Lower lobe of right lung (tissue), 2 donors: ENCODE measurements at regions not wholly inside any gene's neighbourhood (a gene's known extent, or its start where the extent isn't known, plus 50 kb on each side); places are given as distances from the start of the nearest gene placed in this dataset.

ENCODE experiments used
- ATAC-seq, 2 donors: fragments of 200-7000 bp; cut with Tn5 transposase; one replicate each; pipeline ENCODE4 v1.9.1; 2020 to 2022; ENCODE audit warnings: mild to moderate bottlenecking in 2 of 2, moderate library complexity in 2 of 2
- DNase-seq: peaks from one replicate; pipeline ENCODE4 v3.0.0-alpha.2; 2020
- H3K27ac ChIP-seq: fragments of 200-600 bp; one replicate; pipeline ENCODE4 v1.8.0; 2022
- H3K27me3 ChIP-seq: fragments of 200-600 bp; one replicate; pipeline ENCODE4 v1.8.0; 2022; ENCODE audit warnings: low read depth
- H3K36me3 ChIP-seq: fragments of 200-600 bp; one replicate; pipeline ENCODE4 v1.8.0; 2022; ENCODE audit warnings: mild to moderate bottlenecking
- H3K4me1 ChIP-seq: fragments of 200-600 bp; one replicate; pipeline ENCODE4 v1.8.0; 2022
- H3K4me3 ChIP-seq: fragments of 200-600 bp; one replicate; pipeline ENCODE4 v1.8.0; 2022; ENCODE audit warnings: mild to moderate bottlenecking
- H3K9me3 ChIP-seq: fragments of 200-600 bp; one replicate; pipeline ENCODE4 v1.8.0; 2022
- intact Hi-C: fragments of 100-400 bp; cut with DNase I; formaldehyde crosslinking; loops from one replicate; pipeline ENCODE4 v1.11.0; 2022
- TF ChIP-seq, protein P1 (sequence below): fragments of 200-600 bp; IDR thresholded peaks from one replicate; pipeline ENCODE4 v1.8.0; 2022; ENCODE audit warnings: antibody characterized with exemption, mild to moderate bottlenecking
- donor health status: DM: no; HTN: yes; CAD: no; lungs with severe emphysema.

DNA sequence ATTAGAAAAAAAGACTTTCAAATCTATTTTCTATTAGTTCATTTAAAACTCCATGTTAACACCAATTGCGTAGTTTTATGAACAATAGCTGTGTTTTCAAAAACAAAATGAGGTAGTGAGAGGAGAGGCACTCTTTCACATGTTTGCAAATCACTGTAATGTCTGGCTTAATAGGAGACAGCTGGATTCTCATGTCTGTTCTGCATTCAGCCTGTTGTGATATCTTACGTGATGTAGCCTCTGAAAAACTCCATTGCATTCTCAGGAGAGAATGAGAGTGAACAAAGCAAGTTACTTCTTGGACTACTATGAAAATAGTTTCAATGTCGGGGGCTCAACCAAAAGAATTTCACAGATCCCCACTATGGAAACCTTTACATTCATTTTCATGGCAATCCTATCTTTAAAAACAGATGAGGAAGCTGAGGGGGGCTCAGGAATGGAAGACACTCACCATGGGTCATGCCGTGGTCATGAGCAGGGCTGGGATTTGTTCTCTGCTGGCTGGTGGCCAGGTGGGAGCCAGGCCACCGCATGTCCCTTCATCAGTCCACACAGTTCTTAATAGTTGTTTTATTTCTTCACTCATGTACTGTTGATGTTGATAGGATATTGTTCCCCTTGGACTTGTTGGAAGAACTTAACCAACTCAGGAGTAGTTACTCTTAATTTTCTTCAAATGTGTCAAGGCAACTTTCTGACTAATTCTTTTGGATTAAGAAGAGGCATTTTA lies 346.2 kb upstream of the FAR2 start:
- H3K36me3 ChIP-seq, result no peaks in the 10 kb centered on the region
- H3K4me3 ChIP-seq, result no peak overlapping the region
- H3K4me1 ChIP-seq, result no peaks in the 10 kb centered on the region
- no peaks in the 10 kb centered on the region for H3K27me3 ChIP-seq
- H3K9me3 ChIP-seq, result no peaks in the 10 kb centered on the region
- ATAC-seq (no peak), DNase-seq (no peak)
- TF ChIP-seq, protein P1, sequence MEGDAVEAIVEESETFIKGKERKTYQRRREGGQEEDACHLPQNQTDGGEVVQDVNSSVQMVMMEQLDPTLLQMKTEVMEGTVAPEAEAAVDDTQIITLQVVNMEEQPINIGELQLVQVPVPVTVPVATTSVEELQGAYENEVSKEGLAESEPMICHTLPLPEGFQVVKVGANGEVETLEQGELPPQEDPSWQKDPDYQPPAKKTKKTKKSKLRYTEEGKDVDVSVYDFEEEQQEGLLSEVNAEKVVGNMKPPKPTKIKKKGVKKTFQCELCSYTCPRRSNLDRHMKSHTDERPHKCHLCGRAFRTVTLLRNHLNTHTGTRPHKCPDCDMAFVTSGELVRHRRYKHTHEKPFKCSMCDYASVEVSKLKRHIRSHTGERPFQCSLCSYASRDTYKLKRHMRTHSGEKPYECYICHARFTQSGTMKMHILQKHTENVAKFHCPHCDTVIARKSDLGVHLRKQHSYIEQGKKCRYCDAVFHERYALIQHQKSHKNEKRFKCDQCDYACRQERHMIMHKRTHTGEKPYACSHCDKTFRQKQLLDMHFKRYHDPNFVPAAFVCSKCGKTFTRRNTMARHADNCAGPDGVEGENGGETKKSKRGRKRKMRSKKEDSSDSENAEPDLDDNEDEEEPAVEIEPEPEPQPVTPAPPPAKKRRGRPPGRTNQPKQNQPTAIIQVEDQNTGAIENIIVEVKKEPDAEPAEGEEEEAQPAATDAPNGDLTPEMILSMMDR, result no peak
- intact Hi-C loops, result no loop called here
- no peak overlapping the region for H3K27ac ChIP-seq

DNA sequence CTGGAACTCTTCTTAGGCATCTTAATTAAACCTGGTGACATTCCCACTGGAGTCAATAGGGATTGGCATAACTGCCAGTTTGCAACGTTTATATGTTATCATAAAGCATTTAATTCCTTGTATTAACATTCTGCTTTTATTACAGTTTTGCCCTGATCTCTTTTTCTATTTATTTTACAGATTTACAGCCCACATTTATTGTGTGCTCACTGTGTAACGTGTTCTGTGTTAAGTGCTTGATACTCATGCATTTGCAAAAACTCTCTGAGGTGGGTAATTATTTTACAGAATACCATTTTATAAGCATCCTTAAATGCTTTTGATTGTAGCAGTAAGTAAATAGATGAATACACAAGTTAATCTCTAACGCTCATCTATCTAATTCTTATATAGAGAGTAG lies 341.5 kb upstream of the FAR2 start:
- Histone ChIP-seq H3K36me3 (no peaks in the 10 kb centered on the region), H3K4me1 (no peaks in the 10 kb centered on the region), H3K27me3 (no peaks in the 10 kb centered on the region), H3K9me3 (no peaks in the 10 kb centered on the region), H3K4me3 (no peak overlapping the region), H3K27ac (no peak overlapping the region)
- ATAC-seq (no peak), DNase-seq (no peak)
- intact Hi-C loops, result no loop called here
- TF ChIP-seq, protein P1, result no peak

DNA sequence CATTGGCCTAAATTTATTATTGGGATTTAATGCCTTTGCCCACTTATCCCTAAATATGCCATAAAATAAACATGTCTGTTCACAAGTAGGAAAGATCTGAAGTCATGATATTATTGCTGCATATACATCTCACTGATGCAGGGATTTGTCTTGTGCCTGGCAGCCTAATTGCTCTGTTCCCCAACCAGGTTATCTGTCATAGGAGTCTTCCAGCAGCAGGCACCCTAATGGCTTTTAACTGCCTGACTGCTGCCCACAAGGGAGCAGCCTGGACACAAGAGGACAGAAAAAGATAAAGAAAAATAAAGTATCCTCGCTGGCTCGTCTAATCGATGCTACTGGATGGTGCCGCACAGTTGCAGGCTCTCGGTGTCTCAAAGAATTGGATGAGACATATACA lies 337.6 kb upstream of the FAR2 start:
- TF ChIP-seq, protein P1, result no peak
- no peaks in the 10 kb centered on the region for H3K36me3 ChIP-seq
- intact Hi-C loops, result no loop called here
- no peak for ATAC-seq
- no peak overlapping the region for H3K27ac ChIP-seq
- H3K4me3 ChIP-seq, result no peak overlapping the region
- H3K4me1 ChIP-seq, result no peaks in the 10 kb centered on the region
- no peaks in the 10 kb centered on the region for H3K27me3 ChIP-seq
- DNase-seq, result no peak
- no peaks in the 10 kb centered on the region for H3K9me3 ChIP-seq

DNA sequence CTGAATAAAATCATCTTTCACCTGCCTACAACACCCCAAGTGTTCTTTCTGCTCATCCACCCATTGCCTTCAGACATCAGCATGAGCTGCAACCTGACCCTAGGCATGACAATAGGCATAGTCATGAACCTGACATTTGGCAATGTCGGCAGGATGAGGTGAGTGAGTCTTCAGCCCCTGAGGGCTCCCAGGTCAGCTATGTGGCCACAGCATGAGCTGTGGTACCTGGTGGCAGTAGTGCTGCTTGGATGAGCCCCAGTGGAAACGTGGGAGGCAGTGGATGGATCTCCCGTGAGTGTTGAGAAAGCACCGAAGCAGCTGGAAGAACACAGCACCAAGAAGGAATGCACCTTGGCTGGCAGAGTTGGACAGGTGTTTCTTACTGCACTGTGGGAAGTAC lies 334.8 kb upstream of the FAR2 start:
- no peaks in the 10 kb centered on the region for H3K4me1 ChIP-seq
- no peaks in the 10 kb centered on the region for H3K9me3 ChIP-seq
- ATAC-seq, result no peak
- H3K36me3 ChIP-seq, result no peaks in the 10 kb centered on the region
- H3K4me3 ChIP-seq, result no peak overlapping the region
- no peaks in the 10 kb centered on the region for H3K27me3 ChIP-seq
- H3K27ac ChIP-seq, result no peak overlapping the region
- intact Hi-C loops, result no loop called here
- no peak for DNase-seq
- TF ChIP-seq, protein P1, result no peak

DNA sequence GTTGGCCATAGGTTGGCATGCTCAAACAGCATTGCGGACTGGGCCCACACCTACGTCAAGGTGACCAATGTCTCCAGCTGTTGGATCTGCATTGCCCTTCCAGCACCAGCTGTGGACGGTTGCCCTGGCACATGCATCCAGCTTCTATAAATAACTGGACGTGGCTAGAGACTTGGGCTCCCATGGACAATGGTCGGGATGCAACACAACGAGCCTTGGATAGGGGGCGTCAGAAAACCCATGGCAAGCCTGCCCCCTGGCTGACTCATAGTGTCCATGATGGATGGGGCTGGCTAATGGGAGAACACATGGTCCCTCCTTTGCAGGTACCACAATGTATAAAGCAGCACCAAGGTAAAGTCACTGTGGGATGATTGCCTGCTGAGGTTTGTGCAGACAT lies 331.6 kb upstream of the FAR2 start:
- intact Hi-C loops, result no loop called here
- no peak overlapping the region for H3K4me3 ChIP-seq
- no peaks in the 10 kb centered on the region for H3K27me3 ChIP-seq
- H3K4me1 ChIP-seq, result no peaks in the 10 kb centered on the region
- DNase-seq (no peak), ATAC-seq (no peak)
- H3K9me3 ChIP-seq, result no peaks in the 10 kb centered on the region
- no peaks in the 10 kb centered on the region for H3K36me3 ChIP-seq
- H3K27ac ChIP-seq, result no peak overlapping the region
- TF ChIP-seq, protein P1, result no peak
